Stomach (tissue), 4 donors: ENCODE measurements at regions not wholly inside any gene's neighbourhood (a gene's known extent, or its start where the extent isn't known, plus 50 kb on each side); places are given as distances from the start of the nearest gene placed in this dataset.

Source experiments
- CTCF ChIP-seq, 7 experiments: fragments of 450-650 bp in 4 of 7; fragments of 200-600 bp in 3 of 7; sonication (generic) in 3 of 7; IDR thresholded peaks; one replicate each; pipeline ENCODE4 v1.5.1; 2016 to 2019; ENCODE audit warnings: antibody characterized with exemption in 7 of 7, control low read depth in 2 of 7, mild to moderate bottlenecking in 1 of 7
- POLR2A ChIP-seq, 4 donors: fragments of 450-650 bp; IDR thresholded peaks; one replicate each; pipeline ENCODE4 v1.6.1; 2016; ENCODE audit warnings: antibody characterized with exemption in 4 of 4, control low read depth in 2 of 4, mild to moderate bottlenecking in 1 of 4, moderate library complexity in 1 of 4

GRCh38 chr1:17953921-17954320 is 153.7 kb upstream of the IGSF21 start:
- TF ChIP-seq CTCF (IDR thresholded peaks at IDR 0.05), result no peak
- TF ChIP-seq POLR2A (IDR thresholded peaks at IDR 0.05), result no peak
